ENCODE measurements at regions not wholly inside any gene's neighbourhood (a gene's known extent, or its start where the extent isn't known, plus 50 kb on each side); places are given as distances from the start of the nearest gene placed in this dataset.

GRCh38 chr4:152098365-152099060 lies 337.7 kb upstream of the GATB start:
- no peak for TF ChIP-seq POLR2AphosphoS5 (IDR thresholded peaks at IDR 0.05)
- TF ChIP-seq, protein P1, sequence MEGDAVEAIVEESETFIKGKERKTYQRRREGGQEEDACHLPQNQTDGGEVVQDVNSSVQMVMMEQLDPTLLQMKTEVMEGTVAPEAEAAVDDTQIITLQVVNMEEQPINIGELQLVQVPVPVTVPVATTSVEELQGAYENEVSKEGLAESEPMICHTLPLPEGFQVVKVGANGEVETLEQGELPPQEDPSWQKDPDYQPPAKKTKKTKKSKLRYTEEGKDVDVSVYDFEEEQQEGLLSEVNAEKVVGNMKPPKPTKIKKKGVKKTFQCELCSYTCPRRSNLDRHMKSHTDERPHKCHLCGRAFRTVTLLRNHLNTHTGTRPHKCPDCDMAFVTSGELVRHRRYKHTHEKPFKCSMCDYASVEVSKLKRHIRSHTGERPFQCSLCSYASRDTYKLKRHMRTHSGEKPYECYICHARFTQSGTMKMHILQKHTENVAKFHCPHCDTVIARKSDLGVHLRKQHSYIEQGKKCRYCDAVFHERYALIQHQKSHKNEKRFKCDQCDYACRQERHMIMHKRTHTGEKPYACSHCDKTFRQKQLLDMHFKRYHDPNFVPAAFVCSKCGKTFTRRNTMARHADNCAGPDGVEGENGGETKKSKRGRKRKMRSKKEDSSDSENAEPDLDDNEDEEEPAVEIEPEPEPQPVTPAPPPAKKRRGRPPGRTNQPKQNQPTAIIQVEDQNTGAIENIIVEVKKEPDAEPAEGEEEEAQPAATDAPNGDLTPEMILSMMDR (IDR thresholded peaks at IDR 0.05): no peak
